HEK293 (cell line): ENCODE measurements at regions not wholly inside any gene's neighbourhood (a gene's known extent, or its start where the extent isn't known, plus 50 kb on each side); places are given as distances from the start of the nearest gene placed in this dataset.

ENCODE experiments used
- CTCF ChIA-PET: fragments of 350-600 bp; formaldehyde crosslinking; extraction: SDS; loops from one replicate; lab custom pipeline; 2021; ENCODE audit warnings: antibody characterized with exemption; lab: Yijun Ruan, JAX
- POLR2A ChIA-PET: fragments of 300-600 bp; formaldehyde crosslinking; extraction: SDS; loops from one replicate; lab custom pipeline; 2020; ENCODE audit warnings: antibody characterized with exemption, inconsistent platforms; lab: Yijun Ruan, JAX
- H3K27ac ChIP-seq: fragments of 200-500 bp; sonication (Bioruptor generic); 2 replicates; pipeline ENCODE4 v1.5.1; 2014; ENCODE audit warnings: low read depth, low read length, control low read depth, inconsistent platforms; ENCODE audit errors: extremely low read depth
- H3K36me3 ChIP-seq, 2 experiments: fragments of 200-500 bp in 1 of 2; sonication (Bioruptor generic) in 1 of 2; 1 replicate in 1 of 2; 2 replicates in 1 of 2; pipeline ENCODE4 v1.5.1; 2014 to 2017; ENCODE audit warnings: inconsistent platforms in 2 of 2, low read length in 2 of 2; ENCODE audit not compliant: control insufficient read depth in 2 of 2, insufficient read depth in 1 of 2
- H3K4me1 ChIP-seq: fragments of 200-500 bp; sonication (Bioruptor generic); 2 replicates; pipeline ENCODE4 v1.5.1; 2014; ENCODE audit warnings: mild to moderate bottlenecking, low read length, inconsistent platforms; ENCODE audit not compliant: control insufficient read depth, insufficient read depth
- H3K4me3 ChIP-seq: 2 replicates; pipeline ENCODE4 v1.5.1; 2011; ENCODE audit warnings: low read depth, mild to moderate bottlenecking, control low read depth, low read length, moderate library complexity
- H3K9me3 ChIP-seq: fragments of 200-500 bp; sonication (Bioruptor generic); 2 replicates; pipeline ENCODE4 v1.5.1; 2014; ENCODE audit warnings: low read depth, low read length, inconsistent platforms; ENCODE audit not compliant: control insufficient read depth, insufficient read depth
- BCL11B ChIP-seq: fragments of 450-650 bp; formaldehyde crosslinking; IDR thresholded peaks from 2 replicates; pipeline ENCODE4 v1.5.1; 2016; ENCODE audit warnings: low read depth, missing biosample characterization, missing genetic modification characterization
- HOXD13 ChIP-seq: sonication (generic); formaldehyde crosslinking; IDR thresholded peaks from 2 replicates; pipeline ENCODE4 v1.8.0; 2022; ENCODE audit warnings: missing genetic modification reagents, borderline replicate concordance
- KLF7 ChIP-seq: fragments of 450-650 bp; formaldehyde crosslinking; IDR thresholded peaks from 2 replicates; pipeline ENCODE4 v1.5.1; 2016; ENCODE audit warnings: missing biosample characterization, missing genetic modification characterization, borderline replicate concordance
- OSR2 ChIP-seq: fragments of 450-650 bp; formaldehyde crosslinking; IDR thresholded peaks from 2 replicates; pipeline ENCODE4 v1.5.1; 2016; ENCODE audit warnings: missing biosample characterization, missing genetic modification characterization
- PRDM1 ChIP-seq: fragments of 450-650 bp; formaldehyde crosslinking; IDR thresholded peaks from 2 replicates; pipeline ENCODE4; 2016; ENCODE audit warnings: missing biosample characterization, missing genetic modification characterization
- RBAK ChIP-seq: fragments of 450-650 bp; formaldehyde crosslinking; IDR thresholded peaks from 2 replicates; pipeline ENCODE4 v1.5.1; 2016; ENCODE audit warnings: missing biosample characterization, missing genetic modification characterization
- SCRT1 ChIP-seq: fragments of 450-650 bp; formaldehyde crosslinking; IDR thresholded peaks from 2 replicates; pipeline ENCODE4 v1.5.1; 2016; ENCODE audit warnings: missing biosample characterization, missing genetic modification characterization, borderline replicate concordance
- SCRT2 ChIP-seq: fragments of 450-650 bp; formaldehyde crosslinking; IDR thresholded peaks from 2 replicates; pipeline ENCODE4 v1.5.1; 2016; ENCODE audit warnings: missing biosample characterization, missing genetic modification characterization
- TRIM28 ChIP-seq: IDR thresholded peaks from 2 replicates; pipeline ENCODE4 v1.6.1; 2011; ENCODE audit warnings: low read length, control low read depth, borderline replicate concordance
- ZNF112 ChIP-seq: fragments of 450-650 bp; formaldehyde crosslinking; IDR thresholded peaks from 2 replicates; pipeline ENCODE4 v1.5.0; 2017; ENCODE audit warnings: missing biosample characterization, missing genetic modification characterization
- ZNF157 ChIP-seq: fragments of 450-650 bp; formaldehyde crosslinking; IDR thresholded peaks from 2 replicates; pipeline ENCODE4 v1.5.1; 2016; ENCODE audit warnings: missing biosample characterization, missing genetic modification characterization
- ZNF211 ChIP-seq: fragments of 450-650 bp; formaldehyde crosslinking; IDR thresholded peaks from 2 replicates; pipeline ENCODE4 v1.5.1; 2016; ENCODE audit warnings: low read depth, missing biosample characterization, missing genetic modification characterization
- ZNF248 ChIP-seq: fragments of 450-650 bp; formaldehyde crosslinking; IDR thresholded peaks from 2 replicates; pipeline ENCODE4 v1.5.1; 2017; ENCODE audit warnings: missing biosample characterization, missing genetic modification characterization
- ZNF274 ChIP-seq, 2 experiments: fragments of 200-500 bp in 1 of 2; fragments of 450-650 bp in 1 of 2; sonication (Bioruptor generic) in 1 of 2; formaldehyde crosslinking in 1 of 2; IDR thresholded peaks; 2 replicates each; pipeline versions ENCODE4 v1.5.1 to v1.6.1; 2014 to 2016; ENCODE audit warnings: borderline replicate concordance in 1 of 2, inconsistent platforms in 1 of 2, low read length in 1 of 2, missing biosample characterization in 1 of 2, missing genetic modification characterization in 1 of 2
- ZNF280C ChIP-seq: fragments of 450-650 bp; formaldehyde crosslinking; IDR thresholded peaks from 2 replicates; pipeline ENCODE4 v1.5.1; 2016; ENCODE audit warnings: missing biosample characterization, missing genetic modification characterization
- ZNF302 ChIP-seq: fragments of 450-650 bp; formaldehyde crosslinking; IDR thresholded peaks from 2 replicates; pipeline ENCODE4 v1.5.1; 2016; ENCODE audit warnings: missing biosample characterization, missing genetic modification characterization, low read depth
- ZNF341 ChIP-seq: fragments of 450-650 bp; formaldehyde crosslinking; IDR thresholded peaks from 2 replicates; pipeline ENCODE4; 2016; ENCODE audit warnings: low read depth, missing biosample characterization, missing genetic modification characterization
- ZNF350 ChIP-seq: fragments of 450-650 bp; formaldehyde crosslinking; IDR thresholded peaks from 2 replicates; pipeline ENCODE4 v1.5.0; 2017; ENCODE audit warnings: missing biosample characterization, mild to moderate bottlenecking, missing genetic modification characterization
- ZNF366 ChIP-seq: fragments of 450-650 bp; formaldehyde crosslinking; conservative IDR thresholded peaks from 2 replicates; pipeline ENCODE4 v1.5.1; 2016; ENCODE audit warnings: missing biosample characterization, missing genetic modification characterization
- ZNF37A ChIP-seq: fragments of 450-650 bp; IDR thresholded peaks from 2 replicates; pipeline ENCODE4 v1.5.1; 2018; ENCODE audit warnings: missing biosample characterization, missing genetic modification characterization
- ZNF426 ChIP-seq: fragments of 450-650 bp; formaldehyde crosslinking; IDR thresholded peaks from 2 replicates; pipeline ENCODE4 v1.5.1; 2017; ENCODE audit warnings: missing biosample characterization, missing genetic modification characterization, mild to moderate bottlenecking, inconsistent platforms, moderate library complexity
- ZNF433 ChIP-seq: fragments of 450-650 bp; formaldehyde crosslinking; IDR thresholded peaks from 2 replicates; pipeline ENCODE4 v1.5.1; 2016; ENCODE audit warnings: missing biosample characterization, missing genetic modification characterization, low read depth
- ZNF501 ChIP-seq: fragments of 450-650 bp; formaldehyde crosslinking; IDR thresholded peaks from 2 replicates; pipeline ENCODE4 v1.5.1; 2016; ENCODE audit warnings: missing biosample characterization, missing genetic modification characterization
- ZNF548 ChIP-seq: fragments of 450-650 bp; formaldehyde crosslinking; IDR thresholded peaks from 2 replicates; pipeline ENCODE4 v1.5.1; 2016; ENCODE audit warnings: missing biosample characterization, missing genetic modification characterization
- ZNF629 ChIP-seq: fragments of 450-650 bp; formaldehyde crosslinking; IDR thresholded peaks from 2 replicates; pipeline ENCODE4 v1.5.1; 2017; ENCODE audit warnings: missing biosample characterization, missing genetic modification characterization
- ZNF664 ChIP-seq: fragments of 450-650 bp; formaldehyde crosslinking; IDR thresholded peaks from 2 replicates; pipeline ENCODE4 v1.5.1; 2016; ENCODE audit warnings: missing biosample characterization, missing genetic modification characterization
- ZNF701 ChIP-seq: fragments of 450-650 bp; formaldehyde crosslinking; IDR thresholded peaks from 2 replicates; pipeline ENCODE4 v1.5.1; 2016; ENCODE audit warnings: missing biosample characterization, missing genetic modification characterization
- ZNF768 ChIP-seq: fragments of 450-650 bp; formaldehyde crosslinking; IDR thresholded peaks from 2 replicates; pipeline ENCODE4 v1.5.1; 2018; ENCODE audit warnings: missing biosample characterization, mild to moderate bottlenecking, missing genetic modification characterization
- ZSCAN18 ChIP-seq: fragments of 450-650 bp; formaldehyde crosslinking; IDR thresholded peaks from 2 replicates; pipeline ENCODE4 v1.5.1; 2016; ENCODE audit warnings: missing biosample characterization, missing genetic modification characterization
- ZSCAN30 ChIP-seq: fragments of 450-650 bp; IDR thresholded peaks from 2 replicates; pipeline ENCODE4 v1.5.1; 2018; ENCODE audit warnings: missing biosample characterization, mild to moderate bottlenecking, missing genetic modification characterization, moderate library complexity

GRCh38 chr1:22228074-22228473 is 85.2 kb upstream of the WNT4 start:
- TF ChIP-seq ZNF768 (tag by site-specific recombination) (peak; percentile 78; the same call in 1 of the 2 replicates), KLF7 (tag by site-specific recombination) (no peak), ZNF664 (tag by site-specific recombination) (peak; percentile 62)
- TF ChIP-seq, all 188 proteins: peak for 2
- Histone ChIP-seq H3K9me3 (no peaks in the 10 kb centered on the region), H3K4me3 (no peak overlapping the region), H3K27ac (no peak overlapping the region), H3K4me1 (no peaks in the 10 kb centered on the region), H3K36me3 (no peaks in the 10 kb centered on the region)
- ChIA-PET CTCF (no interaction called here), POLR2A (no interaction called here)

GRCh38 chr1:22228505-22228911 is 85.6 kb upstream of the WNT4 start:
- ChIA-PET POLR2A (no interaction called here), CTCF (interaction anchor here (0.7 kb wide), 1 partner anchor 47 kb away, joined by 3 read pairs; no protein-coding TSS in a partner anchor)
- no peaks in the 10 kb centered on the region for H3K9me3 ChIP-seq
- TF ChIP-seq RBAK (no peak), ZNF629 (tag by site-specific recombination) (no peak), ZNF433 (tag by site-specific recombination) (no peak), ZNF366 (tag by site-specific recombination) (no peak), ZNF426 (tag by site-specific recombination) (no peak), SCRT2 (no peak), ZNF157 (tag by site-specific recombination) (no peak), ZSCAN18 (no peak), BCL11B (tag by site-specific recombination) (no peak), ZNF211 (tag by site-specific recombination) (no peak), TRIM28 (no peak), ZNF701 (tag by site-specific recombination) (no peak), ZNF112 (tag by site-specific recombination) (no peak), ZSCAN30 (tag by site-specific recombination) (no peak), ZNF548 (tag by site-specific recombination) (no peak), ZNF302 (no peak)
- H3K36me3 ChIP-seq, result no peaks in the 10 kb centered on the region
- H3K4me1 ChIP-seq, result no peaks in the 10 kb centered on the region
- no peak overlapping the region for H3K4me3 ChIP-seq
- H3K27ac ChIP-seq, result no peak overlapping the region

- no peak for TF ChIP-seq ZNF280C
- TF ChIP-seq OSR2 (tag by site-specific recombination), result no peak
- TF ChIP-seq ZNF501, result no peak
- peak; percentile 62 for TF ChIP-seq ZNF341
- no peak for TF ChIP-seq SCRT1 (tag by site-specific recombination)
- TF ChIP-seq HOXD13 (CRISPR knock-in tag), result no peak
- no peak for TF ChIP-seq ZNF37A (tag by site-specific recombination)
- no peak for TF ChIP-seq ZNF350
- no peak for TF ChIP-seq ZNF274 (IDR thresholded peaks at IDR 0.05; ENCODE audit: low read length)
- TF ChIP-seq ZNF274 (tag by site-specific recombination; IDR thresholded peaks at IDR 0.05; ENCODE audit: borderline replicate concordance), result no peak
- no peak for TF ChIP-seq BCL11B (tag by site-specific recombination)
- no peak for TF ChIP-seq ZNF248 (tag by site-specific recombination)
- TF ChIP-seq PRDM1 (tag by site-specific recombination), result peak; percentile 53; the same call in 1 of the 2 replicates
- Histone ChIP-seq H3K9me3 (no peaks in the 10 kb centered on the region), H3K4me1 (no peaks in the 10 kb centered on the region), H3K36me3 (no peaks in the 10 kb centered on the region), H3K4me3 (no peak overlapping the region), H3K27ac (no peak overlapping the region)
- POLR2A ChIA-PET, result no interaction called here
- CTCF ChIA-PET, result interaction anchor here (0.7 kb wide), 1 partner anchor 46 kb away, joined by 3 read pairs; no protein-coding TSS in a partner anchor
These were observed 86.5 kb upstream of the WNT4 start for GRCh38 chr1:22229379-22229778.
